GM18870 (cell line): ENCODE measurements at regions not wholly inside any gene's neighbourhood (a gene's known extent, or its start where the extent isn't known, plus 50 kb on each side); places are given as distances from the start of the nearest gene placed in this dataset.

ENCODE experiments used
- ATAC-seq: cut with Tn5 transposase; IDR thresholded peaks from one replicate; pipeline ENCODE4 v1.9.1; 2021; ENCODE audit warnings: moderate library complexity; ENCODE audit not compliant: unreplicated experiment

- no peak for ATAC-seq
These were observed 441.8 kb downstream of the LRATD1 start for GRCh38 chr2:15074319-15074718.

- ATAC-seq, result no peak
These were observed 442.5 kb downstream of the LRATD1 start for GRCh38 chr2:15074751-15075700.

GRCh38 chr2:15076668-15077067 is 444.2 kb downstream of the LRATD1 start:
- no peak for ATAC-seq

GRCh38 chr2:15081356-15081755 is 448.8 kb downstream of the LRATD1 start:
- no peak for ATAC-seq

- ATAC-seq, result no peak
These were observed 449.9 kb downstream of the LRATD1 start for GRCh38 chr2:15082105-15083058.

GRCh38 chr2:15084826-15085489 is 452.4 kb downstream of the LRATD1 start:
- ATAC-seq, result no peak

GRCh38 chr2:15092181-15092580 is 459.7 kb downstream of the LRATD1 start:
- no peak for ATAC-seq

- no peak for ATAC-seq
These were observed 460.2 kb downstream of the LRATD1 start for GRCh38 chr2:15092691-15093090.

- ATAC-seq, result no peak
These were observed 461.6 kb downstream of the LRATD1 start for GRCh38 chr2:15094161-15094560.

GRCh38 chr2:15096873-15097272 is 464.3 kb downstream of the NBAS start:
- ATAC-seq, result no peak

- no peak for ATAC-seq
These were observed 454.0 kb downstream of the NBAS start for GRCh38 chr2:15107137-15107536.

- ATAC-seq, result no peak
These were observed 449.4 kb downstream of the NBAS start for GRCh38 chr2:15111718-15112117.

- ATAC-seq, result no peak
These were observed 448.9 kb downstream of the NBAS start for GRCh38 chr2:15112216-15112615.

- no peak for ATAC-seq
These were observed 445.4 kb downstream of the NBAS start for GRCh38 chr2:15115776-15116175.

- ATAC-seq, result no peak
These were observed 444.3 kb downstream of the NBAS start for GRCh38 chr2:15116830-15117229.
